Activated CD8-positive, alpha-beta memory T cell treated with anti-CD3 and anti-CD28 coated beads for 36 hours (primary cell): ENCODE measurements at regions not wholly inside any gene's neighbourhood (a gene's known extent, or its start where the extent isn't known, plus 50 kb on each side); places are given as distances from the start of the nearest gene placed in this dataset.

Experiments
- CTCF ChIA-PET: fragments of 350-600 bp; sonication (Branson Sonifier 250); formaldehyde crosslinking; loops from one replicate; lab custom pipeline; 2021; ENCODE audit warnings: antibody characterized with exemption; lab: Charles Lee
- POLR2A ChIA-PET: fragments of 350-600 bp; sonication (Branson Sonifier 250); formaldehyde crosslinking; loops from one replicate; lab custom pipeline; 2021; ENCODE audit warnings: antibody characterized with exemption; lab: Charles Lee

GRCh38 chr6:137989664-137990063 is 117.6 kb downstream of the PERP start:
- ChIA-PET POLR2A (no interaction called here), CTCF (no interaction called here)

- CTCF ChIA-PET: no interaction called here
- POLR2A ChIA-PET: no interaction called here
Measured at GRCh38 chr6:137995371-137995770, 111.8 kb downstream of the PERP start.

GRCh38 chr6:137998461-137999019 is 108.7 kb downstream of the PERP start:
- ChIA-PET CTCF (interaction anchor here (1.5 kb wide), 1 partner anchor 8 kb away, joined by 3 read pairs; no protein-coding TSS in a partner anchor), POLR2A (no interaction called here)

GRCh38 chr6:137999815-138000214 is 107.4 kb downstream of the PERP start:
- ChIA-PET POLR2A (no interaction called here), CTCF (interaction anchor here (1.4 to 1.5 kb wide), 2 partner anchors 9 to 115 kb away, joined by 3 read pairs; no protein-coding TSS in a partner anchor)

- ChIA-PET CTCF (interaction anchor here (1.0 to 1.4 kb wide), 3 partner anchors 105 to 134 kb away, joined by 3 to 5 read pairs (median 4); partner anchors contain the start of gene TNFAIP3), POLR2A (no interaction called here)
Measured at GRCh38 chr6:138000941-138001340, 106.3 kb downstream of the PERP start.

GRCh38 chr6:138001750-138002349 is 105.4 kb downstream of the PERP start:
- ChIA-PET CTCF (interaction anchor here (0.7 to 1.8 kb wide), 4 partner anchors 11 to 110 kb away, joined by 3 read pairs; no protein-coding TSS in a partner anchor), POLR2A (interaction anchor here (0.6 kb wide), 1 partner anchor 18 kb away, joined by 3 read pairs; no protein-coding TSS in a partner anchor)

- CTCF ChIA-PET: interaction anchor here (0.6 to 4.4 kb wide), 9 partner anchors 65 to 306 kb away, joined by 3 to 15 read pairs (median 4); partner anchors contain the start of gene PERP
- POLR2A ChIA-PET: no interaction called here
Measured at GRCh38 chr6:138004430-138005287, 102.6 kb downstream of the PERP start.

GRCh38 chr6:138005846-138006245 is 101.4 kb downstream of the PERP start:
- POLR2A ChIA-PET: no interaction called here
- CTCF ChIA-PET: interaction anchor here (1.8 to 4.4 kb wide), 2 partner anchors 100 to 301 kb away, joined by 8 to 15 read pairs; partner anchors contain the start of gene PERP

GRCh38 chr6:138007014-138007472 is 100.2 kb downstream of the PERP start:
- POLR2A ChIA-PET: interaction anchor here (0.5 to 0.7 kb wide), 2 partner anchors 299 to 320 kb away, joined by 3 to 5 read pairs; no protein-coding TSS in a partner anchor

GRCh38 chr6:138008791-138009190 is 98.4 kb downstream of the PERP start:
- POLR2A ChIA-PET: no interaction called here
- CTCF ChIA-PET: interaction anchor here (2.4 kb wide), 1 partner anchor 107 kb away, joined by 6 read pairs; no protein-coding TSS in a partner anchor

More at GRCh38 chr6:138007014-138007472, 100.2 kb downstream of the PERP start:
- CTCF ChIA-PET: interaction anchor here (0.6 to 4.4 kb wide), 8 partner anchors 10 to 399 kb away, joined by 3 to 15 read pairs (median 4); partner anchors contain the start of genes PERP and TNFAIP3

GRCh38 chr6:138011413-138011812 is 95.8 kb downstream of the PERP start:
- ChIA-PET POLR2A (no interaction called here), CTCF (no interaction called here)

- CTCF ChIA-PET: interaction anchor here (0.7 to 1.6 kb wide), 2 partner anchors 11 to 103 kb away, joined by 3 to 6 read pairs; no protein-coding TSS in a partner anchor
- POLR2A ChIA-PET: no interaction called here
Measured at GRCh38 chr6:138012682-138013081, 94.5 kb downstream of the PERP start.

GRCh38 chr6:138013959-138014358 is 93.3 kb downstream of the PERP start:
- ChIA-PET POLR2A (no interaction called here), CTCF (interaction anchor here (1.6 kb wide), 1 partner anchor 101 kb away, joined by 6 read pairs; no protein-coding TSS in a partner anchor)

GRCh38 chr6:138017166-138017757 is 90.0 kb downstream of the PERP start:
- POLR2A ChIA-PET: no interaction called here

GRCh38 chr6:138018297-138018696 is 88.9 kb downstream of the PERP start:
- ChIA-PET POLR2A (no interaction called here), CTCF (no interaction called here)

More at GRCh38 chr6:138017166-138017757, 90.0 kb downstream of the PERP start:
- CTCF ChIA-PET: interaction anchor here (1.1 kb wide), 1 partner anchor 11 kb away, joined by 3 read pairs; no protein-coding TSS in a partner anchor

GRCh38 chr6:138025528-138025978 is 81.7 kb downstream of the PERP start:
- ChIA-PET POLR2A (no interaction called here), CTCF (no interaction called here)

- ChIA-PET POLR2A (no interaction called here), CTCF (no interaction called here)
Measured at GRCh38 chr6:138026342-138026741, 80.9 kb downstream of the PERP start.

- ChIA-PET POLR2A (no interaction called here), CTCF (no interaction called here)
Measured at GRCh38 chr6:138028893-138029292, 78.3 kb downstream of the PERP start.

- POLR2A ChIA-PET: no interaction called here
- CTCF ChIA-PET: no interaction called here
Measured at GRCh38 chr6:138030872-138031271, 76.3 kb downstream of the PERP start.
